ENCODE measurements at regions not wholly inside any gene's neighbourhood (a gene's known extent, or its start where the extent isn't known, plus 50 kb on each side); places are given as distances from the start of the nearest gene placed in this dataset.

GRCh38 chr9:99335280-99335679 lies 113.2 kb downstream of the SEC61B start (continued):
- TF ChIP-seq GTF3C2 (IDR thresholded peaks at IDR 0.05; ENCODE audit: borderline replicate concordance, extremely low read depth, insufficient read length) (no peak), PRPF4 (IDR thresholded peaks at IDR 0.05; ENCODE audit: insufficient read depth, low read depth, low read length, poor library complexity, severe bottlenecking) (no peak), HNRNPH1 (optimal IDR thresholded peaks at IDR 0.05; ENCODE audit: low read depth, low read length) (no peak)

GRCh38 chr9:99336005-99336404 lies 113.9 kb downstream of the SEC61B start:
- CTCF ChIA-PET (ENCODE audit: low intra/inter-chr PET ratio) = no interaction called here
- DNase-seq (ENCODE audit: extremely low read depth in 1 of 4, low spot score in 3 of 4) = no peak
- no TSS peak for BruUV-seq (replicated peaks)
- in situ Hi-C loops (cut with MboI) (no loop called here), intact Hi-C loops (cut with micrococcal nuclease) (no loop called here)
- Histone ChIP-seq H3K27me3 (ENCODE audit: control insufficient read depth in 2 of 2, insufficient read depth in 2 of 2, low read length in 2 of 2) (peaks cover under 1 to 24% of the 10 kb centered on the region in 2 experiments; a peak in 3 of 5 replicates), H3K4me3 (no peak overlapping the region), H3K4me1 (replicated peaks in 1 of 2; ENCODE audit: control insufficient read depth in 2 of 2, insufficient read depth in 2 of 2, low read length in 2 of 2) (no peaks in the 10 kb centered on the region), H4K20me1 (replicated peaks; ENCODE audit: control insufficient read depth, insufficient read depth, low read length) (no peaks in the 10 kb centered on the region), H3K36me3 (ENCODE audit: control insufficient read depth, insufficient read depth, low read length) (no peaks in the 10 kb centered on the region), H3K4me2 (ENCODE audit: insufficient read depth, low read length) (no peak overlapping the region), H3K79me2 (ENCODE audit: control insufficient read depth, insufficient read depth, low read length) (no peaks in the 10 kb centered on the region), H3K9me1 (ENCODE audit: control insufficient read depth, insufficient read depth, low read length) (no peaks in the 10 kb centered on the region), H3K9ac (ENCODE audit: insufficient read depth in 1 of 2, low read depth in 2 of 2, low read length in 2 of 2) (no peak overlapping the region), H3K9me3 (replicated peaks; ENCODE audit: control insufficient read depth, insufficient read depth, low read depth, low read length) (no peaks in the 10 kb centered on the region), H2AFZ (ENCODE audit: low read depth, low read length) (no peak overlapping the region), H3K27ac (ENCODE audit: extremely low read depth, low read depth, low read length) (no peak overlapping the region)
- TF ChIP-seq HDAC1 (IDR thresholded peaks at IDR 0.05) (no peak), SMARCC2 (IDR thresholded peaks at IDR 0.05; ENCODE audit: low read depth) (no peak), MAFF (IDR thresholded peaks at IDR 0.05; ENCODE audit: low read length) (no peak), POLR3A (IDR thresholded peaks at IDR 0.05; ENCODE audit: borderline replicate concordance, extremely low read depth, insufficient read depth, insufficient read length) (no peak), GTF3C2 (IDR thresholded peaks at IDR 0.05; ENCODE audit: borderline replicate concordance, extremely low read depth, insufficient read length) (no peak), OTX1 (CRISPR knock-in tag; IDR thresholded peaks at IDR 0.05) (no peak), TCF7 (IDR thresholded peaks at IDR 0.05; ENCODE audit: borderline replicate concordance) (no peak), ILF3 (IDR thresholded peaks at IDR 0.05; ENCODE audit: borderline replicate concordance) (no peak)
- ATAC-seq = no peak
- 0% methylated on average over 3 of the region's 3 CpGs for WGBS (ENCODE audit: insufficient coverage, low coverage, missing lambda C conversion rate)
- FAIRE-seq = no peak
- POLR2A ChIA-PET = no interaction called here
